ENCODE measurements at regions not wholly inside any gene's neighbourhood (a gene's known extent, or its start where the extent isn't known, plus 50 kb on each side); places are given as distances from the start of the nearest gene placed in this dataset.
"Not testable (repeated sequence)": the region's sequence is repeated elsewhere in the genome, so short reads cannot be mapped to it uniquely, and the experiment has no call there.

DNA sequence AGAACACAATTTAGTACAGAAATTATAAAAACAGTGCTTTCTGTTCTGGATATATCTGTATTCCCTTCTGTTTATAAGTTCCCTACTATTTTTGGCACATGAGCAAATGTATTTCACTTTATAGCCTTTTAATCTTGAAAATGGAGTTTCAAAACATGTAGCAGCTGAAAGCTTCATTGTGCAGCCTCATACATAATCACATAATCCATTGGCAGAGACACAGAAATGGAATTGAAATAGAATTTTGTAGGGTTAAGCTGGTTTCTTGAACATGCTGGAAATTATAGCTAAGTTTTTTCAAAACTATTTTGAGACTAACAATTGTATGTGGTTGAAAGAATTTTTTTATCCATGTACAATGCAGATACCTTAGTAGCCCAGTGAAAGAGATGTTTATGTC lies 614.3 kb upstream of the MDGA2 start:
- DNase-seq (ENCODE audit: low spot score), result no peak

DNA sequence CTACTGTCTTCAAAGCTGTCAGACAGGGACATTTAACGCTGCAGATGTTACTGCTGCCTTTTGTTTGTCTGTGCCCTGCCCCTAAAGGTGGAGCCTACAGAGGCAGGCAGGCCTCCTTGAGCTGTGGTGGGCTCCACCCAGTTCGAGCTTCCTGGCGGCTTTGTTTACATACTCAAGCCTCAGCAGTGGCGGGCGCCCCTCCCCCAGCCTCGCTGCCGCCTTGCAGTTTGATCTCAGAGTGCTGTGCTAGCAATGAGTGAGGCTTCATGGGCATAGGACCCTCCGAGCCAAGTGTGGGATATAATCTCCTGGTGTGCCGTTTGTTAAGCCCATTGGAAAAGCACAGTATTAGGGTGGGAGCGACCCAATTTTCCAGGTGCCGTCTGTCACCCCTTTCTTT lies 609.8 kb upstream of the MDGA2 start:
- not testable (repeated sequence) for DNase-seq (ENCODE audit: low spot score)

DNA sequence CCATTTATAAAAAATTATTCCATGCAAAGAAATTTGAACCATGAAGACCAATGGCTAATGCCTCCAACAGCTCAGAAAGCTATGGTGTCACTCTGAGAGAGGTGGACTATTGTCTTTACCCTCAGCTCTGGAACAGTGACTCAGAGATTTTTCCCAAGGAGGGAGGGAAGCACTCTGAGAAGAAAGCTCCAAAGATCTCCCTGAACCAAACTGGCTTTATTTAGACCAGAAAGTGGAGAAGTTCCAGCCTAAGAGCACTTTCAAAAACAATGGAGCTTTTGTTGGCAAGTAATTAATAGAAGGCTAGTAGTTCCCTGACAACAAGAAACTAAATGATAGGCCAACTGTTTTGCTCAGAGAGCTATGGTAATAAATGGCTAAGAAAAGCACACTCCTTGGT lies 599.9 kb upstream of the MDGA2 start:
- no peak for DNase-seq (ENCODE audit: low spot score)

DNA sequence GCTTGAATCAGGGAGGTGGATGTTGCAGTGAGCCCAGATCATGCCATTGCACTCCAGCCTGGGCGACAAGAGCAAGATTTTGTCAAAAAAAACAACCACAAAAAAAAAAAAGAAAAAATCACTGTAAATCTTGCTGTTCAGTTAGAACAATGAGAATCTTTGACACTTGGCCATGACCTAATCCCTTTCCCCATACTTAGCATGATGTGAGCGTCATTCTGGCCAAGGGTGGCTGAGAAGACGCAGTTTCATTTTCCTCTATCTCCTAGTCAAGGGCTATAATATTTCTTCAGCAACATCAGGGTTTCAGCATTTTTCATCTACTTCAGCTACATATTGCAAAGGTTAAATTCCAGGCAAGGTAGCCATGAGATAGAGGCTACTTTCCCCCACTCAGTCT lies 599.4 kb upstream of the MDGA2 start:
- no peak for DNase-seq (ENCODE audit: low spot score)

DNA sequence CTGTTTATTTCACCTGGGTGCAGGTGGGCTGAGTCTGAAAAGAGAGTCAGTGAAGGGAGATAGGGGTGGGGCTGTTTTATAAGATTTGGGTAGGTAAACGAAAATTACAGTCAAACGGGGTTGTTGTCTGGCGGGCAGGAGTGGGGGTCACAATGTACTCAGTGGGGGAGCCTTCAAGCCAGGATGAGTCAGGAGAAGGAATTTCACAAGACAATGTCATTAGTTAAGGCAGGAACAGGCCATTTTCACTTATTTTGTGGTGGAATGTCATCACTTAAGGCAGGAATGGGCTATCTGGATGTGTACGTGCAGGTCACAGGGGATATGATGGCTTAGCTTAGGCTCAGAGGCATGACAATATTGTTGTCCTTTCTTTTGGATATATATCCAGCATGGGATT lies 592.5 kb upstream of the MDGA2 start:
- DNase-seq (ENCODE audit: low spot score), result not testable (repeated sequence)

DNA sequence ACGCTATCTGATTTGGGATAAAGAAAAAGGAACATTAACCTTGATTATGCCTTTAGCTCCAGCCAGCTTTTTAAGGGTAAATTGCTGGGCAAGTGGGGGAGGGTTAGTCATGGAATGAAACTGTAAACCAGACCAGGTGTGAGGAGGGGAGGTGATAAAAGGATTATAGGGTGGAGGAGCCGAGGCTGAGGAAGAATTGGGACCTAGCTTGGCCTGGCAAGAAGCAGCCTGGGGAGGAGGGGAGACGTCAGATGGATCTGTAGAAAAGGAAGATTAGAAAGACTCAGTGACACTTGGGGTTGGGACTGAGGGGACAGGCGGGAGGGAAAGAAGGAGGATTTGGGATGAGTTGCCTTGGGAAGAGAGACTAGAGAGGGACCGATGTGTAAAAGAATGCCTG lies 590.8 kb upstream of the MDGA2 start:
- not testable (repeated sequence) for DNase-seq (ENCODE audit: low spot score)

DNA sequence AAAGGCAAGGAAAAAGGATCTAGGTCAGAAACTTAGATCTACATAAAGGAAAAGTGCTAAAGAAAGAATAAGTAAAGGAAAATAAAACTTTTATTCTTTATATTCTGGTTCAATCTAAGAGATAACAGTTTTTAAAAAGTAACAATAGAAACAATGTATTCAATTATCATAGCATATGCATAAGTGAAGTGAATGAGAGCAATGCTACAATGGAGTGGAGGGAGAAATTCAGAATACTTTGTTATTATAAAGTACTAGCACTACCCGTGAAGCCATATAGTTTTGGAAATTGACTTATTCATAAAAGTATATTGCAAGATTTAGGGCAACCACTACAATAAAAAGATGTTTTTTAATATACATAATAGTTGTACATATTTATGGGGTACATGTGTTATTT lies 586.0 kb upstream of the MDGA2 start:
- no peak for DNase-seq (ENCODE audit: low spot score)

DNA sequence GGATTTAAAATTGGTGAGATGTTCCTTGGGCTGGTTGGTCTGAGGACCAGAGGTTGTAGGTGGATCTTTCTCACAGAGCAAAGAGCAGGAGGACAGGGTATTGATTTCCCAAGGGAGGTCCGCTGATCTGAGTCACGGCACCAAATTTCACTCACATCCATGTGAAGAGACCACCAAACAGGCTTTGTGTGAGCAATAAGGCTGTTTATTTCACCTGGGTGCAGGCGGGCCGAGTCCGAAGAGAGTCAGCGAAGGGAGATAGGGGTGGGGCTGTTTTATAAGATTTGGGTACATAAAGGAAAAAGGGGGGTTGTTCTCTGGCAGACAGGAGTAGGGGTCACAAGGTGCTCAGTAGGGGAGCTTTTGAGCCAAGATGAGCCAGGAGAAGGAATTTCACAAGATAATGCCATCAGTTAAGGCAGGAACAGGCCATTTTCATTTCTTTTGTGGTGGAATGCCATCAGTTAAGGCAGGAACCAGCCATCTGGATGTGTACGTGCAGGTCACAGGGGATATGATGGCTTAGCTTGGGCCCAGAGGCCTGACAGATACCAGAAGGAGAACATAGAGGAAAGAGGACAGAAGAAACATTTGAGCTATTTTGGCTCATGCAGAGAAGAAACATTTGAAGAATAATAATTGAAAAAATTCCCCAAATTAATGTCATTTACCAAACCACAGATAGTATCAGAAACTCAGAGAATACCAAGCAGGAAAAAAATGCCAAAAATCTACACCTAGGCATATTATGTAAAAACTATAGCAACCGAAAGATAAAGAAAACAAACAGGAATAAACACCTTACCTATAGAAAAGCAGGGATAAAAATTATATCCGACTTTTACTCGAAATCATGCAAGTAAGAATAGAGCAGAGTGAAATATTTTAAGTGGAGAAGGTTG lies 585.2 kb upstream of the MDGA2 start:
- DNase-seq (ENCODE audit: low spot score), result not testable (repeated sequence)

DNA sequence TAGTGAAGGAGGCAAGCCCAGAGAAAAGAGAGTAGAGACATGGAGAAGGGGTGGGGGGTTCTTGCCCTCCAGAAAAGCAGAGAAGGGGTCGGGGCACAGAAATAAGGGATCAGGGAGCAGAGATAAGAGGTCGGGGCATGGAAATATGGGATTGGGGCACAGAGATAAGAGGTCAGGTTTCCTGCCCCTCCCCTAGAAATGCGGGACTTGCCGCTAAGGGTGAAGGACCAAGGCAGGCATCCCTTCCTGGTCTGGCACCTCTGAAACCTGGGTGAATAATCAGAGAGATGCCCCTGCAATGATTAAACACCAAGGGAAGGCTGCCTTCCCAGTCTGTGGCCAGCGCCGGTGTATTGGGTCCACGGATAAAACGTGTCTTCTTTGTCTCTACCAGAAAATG lies 584.5 kb upstream of the MDGA2 start:
- not testable (repeated sequence) for DNase-seq (ENCODE audit: low spot score)

DNA sequence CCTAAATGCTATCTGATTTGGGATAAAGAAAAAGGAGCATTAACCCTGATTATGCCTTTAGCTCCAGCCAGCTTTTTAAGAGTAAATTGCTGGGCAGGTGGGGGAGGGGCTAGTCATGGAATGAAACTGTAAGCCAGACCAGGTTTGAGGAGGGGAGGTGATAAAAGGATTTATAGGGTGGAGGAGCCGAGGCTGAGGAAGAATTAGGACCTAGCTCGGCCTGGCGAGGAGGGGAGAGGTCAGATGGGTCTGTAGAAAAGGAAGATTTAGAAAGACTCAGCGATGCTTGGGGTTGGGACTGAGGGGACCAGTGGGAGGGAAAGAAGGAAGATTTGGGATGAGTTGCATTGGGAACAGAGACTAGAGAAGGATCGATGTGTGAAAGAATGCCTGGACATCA lies 583.8 kb upstream of the MDGA2 start:
- DNase-seq (ENCODE audit: low spot score), result not testable (repeated sequence)

DNA sequence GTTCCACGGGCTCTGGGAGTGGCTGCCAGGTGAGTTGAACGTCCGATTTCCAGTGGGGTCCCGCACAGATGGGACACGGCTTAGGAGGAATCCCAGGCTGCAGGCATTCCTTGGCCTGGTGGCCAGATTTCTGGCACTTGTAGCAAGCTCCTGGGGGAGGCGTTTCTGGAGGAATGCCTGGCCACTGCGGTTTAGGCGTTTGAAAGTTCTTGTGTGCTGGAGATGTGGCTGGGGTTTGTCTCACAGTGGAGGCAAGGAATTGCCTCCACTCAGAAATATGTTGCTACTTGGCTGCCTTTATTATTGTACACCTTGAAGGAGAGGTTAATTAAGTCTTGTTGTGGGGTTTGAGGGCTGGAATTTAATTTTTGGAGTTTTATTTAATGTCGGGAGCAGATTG lies 583.3 kb upstream of the MDGA2 start:
- not testable (repeated sequence) for DNase-seq (ENCODE audit: low spot score)

DNA sequence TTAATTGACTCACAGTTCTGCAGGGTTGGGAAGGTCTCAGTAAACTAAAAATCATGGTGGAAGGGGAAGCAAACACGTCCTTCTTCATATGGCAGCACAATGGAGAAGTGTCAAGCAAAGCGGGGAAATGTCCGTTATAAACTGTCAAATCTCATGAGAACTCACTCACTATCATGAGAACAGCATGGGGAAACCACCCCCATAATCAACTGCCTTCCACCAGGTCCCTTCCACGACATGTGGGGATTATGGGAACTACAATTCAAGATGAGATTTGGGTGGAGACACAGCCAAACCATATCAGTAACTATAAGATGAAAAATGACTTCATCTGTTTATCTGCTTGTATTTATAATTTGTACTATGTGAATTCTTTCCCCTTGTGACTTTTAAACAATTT lies 577.6 kb upstream of the MDGA2 start:
- DNase-seq (ENCODE audit: low spot score), result no peak

DNA sequence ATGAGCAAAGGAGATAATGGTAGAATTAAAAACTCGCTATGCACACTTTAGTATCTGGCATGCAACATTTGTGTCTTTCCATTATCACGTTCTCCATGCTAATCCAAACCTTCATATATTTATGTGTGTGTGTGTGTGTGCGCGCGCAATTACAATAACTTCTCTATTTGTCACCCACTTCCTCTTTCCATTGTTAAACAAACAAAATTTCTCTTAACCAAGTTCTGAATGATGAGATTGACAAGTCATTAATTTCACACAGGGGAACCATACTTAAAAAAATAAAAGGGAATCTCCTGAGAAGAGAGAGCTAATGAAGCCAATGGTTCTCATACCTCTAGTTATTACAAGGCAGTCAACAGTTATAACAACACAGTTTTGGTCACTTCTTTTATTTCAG lies 575.9 kb upstream of the MDGA2 start:
- no peak for DNase-seq (ENCODE audit: low spot score)

DNA sequence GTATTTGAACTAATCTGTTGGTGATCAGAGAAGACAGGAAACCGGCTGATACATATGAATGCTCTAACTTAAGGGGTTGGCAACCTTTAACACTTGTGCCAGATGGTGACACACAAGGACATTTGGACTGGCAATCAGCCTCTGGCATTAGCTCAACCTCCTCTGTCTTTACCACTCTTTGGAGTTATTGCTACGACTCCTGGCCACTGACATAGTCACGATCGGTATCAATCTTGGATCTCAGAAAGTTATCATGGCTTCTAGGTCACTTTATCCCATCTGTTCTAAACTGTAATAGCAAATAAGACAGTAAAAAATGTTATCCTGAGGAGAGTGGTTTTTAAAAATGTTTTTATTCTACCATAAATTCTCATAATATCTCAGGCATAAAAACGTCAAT lies 575.2 kb upstream of the MDGA2 start:
- no peak for DNase-seq (ENCODE audit: low spot score)

DNA sequence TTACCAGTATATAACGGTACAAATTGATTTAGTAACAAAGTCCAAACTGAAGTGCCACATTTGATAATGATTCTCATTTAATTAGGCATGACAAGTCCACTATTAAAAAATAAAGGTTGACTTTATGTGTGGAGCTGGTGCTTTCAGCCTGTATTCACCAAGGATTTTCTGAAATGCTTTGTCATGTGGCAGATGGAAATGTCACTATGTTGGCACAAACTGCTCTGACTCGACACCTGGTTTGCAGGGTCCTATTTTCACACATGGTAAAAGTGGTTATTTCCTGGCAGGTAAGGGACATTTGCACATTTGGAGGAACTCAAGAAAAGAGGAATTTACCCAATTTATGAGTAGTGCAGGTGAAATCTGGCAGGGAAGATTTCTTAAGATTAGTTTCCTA lies 572.6 kb upstream of the MDGA2 start:
- no peak for DNase-seq (ENCODE audit: low spot score)

DNA sequence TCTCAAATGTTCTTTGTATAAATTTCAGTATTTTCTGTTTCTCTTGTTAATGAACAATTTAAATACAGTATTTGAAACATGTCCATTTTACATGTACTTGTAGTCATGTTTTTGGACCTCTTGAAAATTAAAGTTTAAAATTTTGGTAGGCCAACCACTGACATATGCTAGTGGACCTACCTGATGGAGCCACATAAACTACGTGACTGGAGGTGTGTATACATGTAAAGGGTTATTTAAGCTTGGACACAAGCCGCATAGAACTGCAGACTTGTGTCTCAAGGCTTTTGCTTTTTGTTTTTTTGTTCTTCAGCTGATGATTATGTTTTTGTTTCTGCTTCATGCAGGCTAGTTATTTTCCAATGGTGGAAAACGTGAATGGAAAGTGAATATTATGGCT lies 568.5 kb upstream of the MDGA2 start:
- DNase-seq (ENCODE audit: low spot score), result no peak

DNA sequence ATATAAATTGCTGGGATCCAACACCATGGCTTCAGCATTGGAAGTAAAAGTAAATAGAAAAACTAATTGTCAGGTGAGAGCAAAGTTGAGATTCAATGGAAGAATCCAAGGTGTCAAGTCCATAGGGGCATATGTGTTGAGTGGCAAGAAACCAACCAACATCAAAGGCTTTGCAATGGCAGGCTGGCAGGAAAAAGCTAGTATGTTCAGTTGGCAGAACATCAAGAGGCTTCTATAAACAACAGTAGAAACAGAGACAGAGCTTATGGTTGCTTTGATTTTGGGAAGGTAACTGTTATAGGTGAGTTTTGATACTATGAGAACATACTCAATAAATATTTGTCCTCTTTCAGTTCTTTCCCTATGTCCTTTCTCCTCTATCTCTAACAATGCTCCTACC lies 553.7 kb upstream of the MDGA2 start:
- DNase-seq (ENCODE audit: low spot score), result no peak

DNA sequence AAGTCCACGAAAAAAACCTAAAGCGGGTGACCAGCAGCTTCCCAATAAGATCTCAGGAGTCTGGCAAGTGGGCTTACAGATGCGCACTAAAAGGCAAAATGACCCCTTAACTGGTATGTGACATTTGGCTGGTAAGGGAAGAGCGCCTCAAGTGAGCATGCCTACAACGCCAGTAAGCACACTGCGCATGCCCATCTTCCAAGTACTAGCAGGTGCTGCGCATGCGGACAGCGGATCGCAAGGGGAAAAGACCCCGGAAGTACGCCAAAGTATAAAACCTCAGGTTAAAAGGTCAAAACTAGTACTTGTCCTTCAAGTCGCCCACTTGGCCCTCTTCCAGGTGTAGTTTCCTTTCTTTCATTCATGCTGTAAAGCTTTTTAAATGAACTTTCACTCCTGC lies 518.5 kb upstream of the MDGA2 start:
- no peak for DNase-seq (ENCODE audit: low spot score)

DNA sequence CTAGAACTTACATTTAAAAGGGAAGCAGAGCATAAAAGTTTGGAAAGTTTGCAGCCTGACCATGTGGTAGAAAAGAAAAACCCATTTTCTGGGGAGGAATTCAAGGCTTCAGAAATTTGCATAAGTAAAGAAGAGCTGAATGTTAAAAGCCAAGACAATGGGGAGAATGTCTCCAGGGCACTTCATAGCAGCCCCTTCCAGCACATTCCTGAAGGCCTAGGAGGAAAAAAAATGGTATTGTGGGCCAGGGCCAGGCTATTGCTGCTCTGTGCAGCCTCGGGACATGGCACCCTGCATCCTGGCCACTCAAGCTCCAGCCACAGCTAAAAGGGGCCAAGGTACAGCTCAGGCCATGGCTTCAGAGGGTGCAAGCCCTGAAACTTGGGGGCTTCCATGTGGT lies 474.2 kb upstream of the MDGA2 start:
- not testable (repeated sequence) for DNase-seq (ENCODE audit: low spot score)

DNA sequence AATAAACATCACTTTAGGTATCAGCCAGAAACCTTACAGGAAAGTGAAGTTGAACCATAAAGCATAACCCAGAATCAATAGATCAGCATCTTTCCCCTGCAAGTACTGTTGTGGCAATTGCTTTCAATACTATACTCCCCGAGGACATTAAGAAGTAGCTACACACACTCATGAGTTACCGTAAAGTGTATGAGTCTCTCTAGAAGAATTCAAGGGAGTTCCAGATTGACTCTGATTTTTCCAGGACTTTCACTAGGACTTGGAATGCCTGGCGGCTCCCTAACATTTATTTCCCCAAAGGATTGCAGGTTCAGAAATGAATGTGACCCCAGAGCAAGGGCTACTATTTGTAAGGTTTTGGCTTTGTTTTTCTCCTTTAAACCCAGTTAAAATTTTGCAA lies 465.4 kb upstream of the MDGA2 start:
- no peak for DNase-seq (ENCODE audit: low spot score)

DNA sequence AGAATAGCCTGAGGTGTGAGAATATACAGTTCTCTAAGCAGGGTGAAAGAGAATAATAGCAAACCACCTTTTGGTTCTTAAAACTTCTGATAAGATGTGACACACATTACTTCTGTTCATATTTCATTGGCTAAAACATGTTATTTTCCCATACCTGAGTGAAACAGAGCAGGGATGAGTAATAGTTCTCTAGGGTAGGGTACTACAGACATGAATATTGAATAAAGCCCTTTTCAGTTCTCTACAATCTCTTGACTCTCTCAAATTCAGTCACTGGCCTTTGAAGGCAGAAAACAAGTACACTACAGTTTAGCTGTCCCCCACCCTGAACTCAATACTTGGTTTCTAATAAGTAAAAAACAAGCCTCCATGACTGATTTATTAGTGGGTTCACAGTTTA lies 454.1 kb upstream of the MDGA2 start:
- DNase-seq (ENCODE audit: low spot score), result no peak

DNA sequence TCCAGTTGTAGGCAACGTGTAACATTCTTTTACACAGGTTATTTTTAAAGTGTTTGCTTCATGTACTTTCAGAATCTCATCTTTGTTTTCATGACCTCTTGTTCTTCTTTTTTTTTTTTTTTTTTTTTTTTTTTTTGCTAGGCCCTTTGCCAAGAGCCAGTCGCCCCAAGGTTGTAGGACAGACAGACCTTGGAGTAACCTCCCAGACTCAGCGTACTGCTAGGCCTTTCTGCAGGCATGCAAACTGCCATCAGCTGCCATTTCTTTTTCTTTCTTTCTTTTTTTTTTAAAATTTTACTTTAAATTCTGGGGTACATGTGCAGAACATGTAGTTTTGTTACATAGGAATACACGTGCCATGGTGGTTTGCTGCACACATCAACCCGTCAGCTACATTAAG lies 452.3 kb upstream of the MDGA2 start:
- no peak for DNase-seq (ENCODE audit: low spot score)

DNA sequence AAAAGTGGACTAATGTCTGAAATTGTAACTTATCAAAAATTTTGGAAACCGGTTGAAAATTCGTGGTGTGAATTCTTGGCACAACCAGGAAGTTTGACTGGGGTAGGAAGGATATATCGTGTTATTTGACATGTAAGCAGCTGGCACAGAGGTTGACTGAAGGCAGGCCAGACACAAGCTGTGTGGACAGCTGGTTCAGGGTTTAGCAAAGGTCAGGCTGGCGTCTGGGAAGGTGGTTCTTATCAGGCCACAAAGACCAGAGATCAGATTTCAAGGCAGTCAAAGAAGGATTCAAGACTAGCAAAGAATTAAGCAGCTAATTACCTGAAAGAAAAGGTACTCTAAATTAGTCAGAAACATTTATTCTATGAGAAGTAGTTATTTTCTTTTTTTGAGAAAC lies 450.2 kb upstream of the MDGA2 start:
- no peak for DNase-seq (ENCODE audit: low spot score)

DNA sequence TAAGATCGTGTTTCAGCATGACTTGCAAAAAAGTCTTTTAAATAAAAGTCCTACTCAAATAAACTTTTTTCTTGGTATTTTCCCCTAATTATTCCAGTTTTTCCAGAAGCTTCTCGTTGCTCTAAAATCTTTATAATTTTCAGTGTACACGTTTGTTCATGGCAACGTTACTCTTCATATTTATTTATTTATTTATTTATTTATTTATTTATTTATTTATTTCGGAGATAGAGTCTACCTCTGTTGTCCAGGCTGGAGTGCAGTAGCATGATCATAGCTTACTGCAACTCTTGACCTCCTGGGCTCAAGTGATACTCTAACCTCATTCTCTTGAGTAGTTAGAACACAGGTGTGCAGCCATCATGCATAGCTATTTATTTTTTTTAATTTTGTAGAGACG lies 438.3 kb upstream of the MDGA2 start:
- no peak for DNase-seq (ENCODE audit: low spot score)

Measured in mesenteric fat pad (tissue), 1 donor.